HepG2 (cell line): ENCODE measurements at regions not wholly inside any gene's neighbourhood (a gene's known extent, or its start where the extent isn't known, plus 50 kb on each side); places are given as distances from the start of the nearest gene placed in this dataset.
"Not testable (repeated sequence)": the region's sequence is repeated elsewhere in the genome, so short reads cannot be mapped to it uniquely, and the experiment has no call there.

Source experiments
- ATAC-seq: fragments of 200-7000 bp; cut with Tn5 transposase; 3 replicates; pipeline ENCODE4 v1.9.1; 2020; ENCODE audit warnings: mild to moderate bottlenecking, moderate library complexity
- BruUV-seq: library from RNA; stranded (reverse); fragments of 400-500 nt; replicated peaks from 2 replicates; lab custom pipeline; 2021; lab: Mats Ljungman, UMichigan
- CTCF ChIA-PET: fragments of 300-600 bp; formaldehyde crosslinking; extraction: SDS; loops from one replicate; lab custom pipeline; 2021; ENCODE audit warnings: low total read pairs, inconsistent platforms, low intra/inter-chr PET ratio; lab: Yijun Ruan, JAX
- POLR2A ChIA-PET: fragments of 350-600 bp; sonication (Branson Sonifier 250); formaldehyde crosslinking; loops from one replicate; lab custom pipeline; 2020; ENCODE audit warnings: antibody characterized with exemption, inconsistent platforms; lab: Yijun Ruan, JAX
- DNase-seq: peaks from one replicate; pipeline ENCODE4 v3.0.0-alpha.2; 2015; ENCODE audit warnings: low spot score
- FAIRE-seq: peaks from 3 replicates; lab custom pipeline; 2011; peaks lifted over from hg19 to GRCh38; lab: Jason Lieb, UNC
- H2AFZ ChIP-seq: one replicate; pipeline ENCODE4 v1.6.1; 2011; ENCODE audit warnings: low read length, inconsistent platforms
- H3K27ac ChIP-seq: fragments of 300-600 bp; 3 replicates; pipeline ENCODE4 v1.8.0; 2011; ENCODE audit warnings: mixed run types, mild to moderate bottlenecking, mixed read lengths, low read length, inconsistent platforms; ENCODE audit not compliant: insufficient read depth; ENCODE audit errors: extremely low read length
- H3K27me3 ChIP-seq, 2 experiments: fragments of 200-600 bp in 1 of 2; 2 replicates in 1 of 2; 3 replicates in 1 of 2; pipeline versions ENCODE4 v1.6.0 to v1.8.0; 2011; ENCODE audit warnings: low read length in 2 of 2, mild to moderate bottlenecking in 2 of 2, moderate library complexity in 2 of 2, inconsistent platforms in 1 of 2; ENCODE audit not compliant: insufficient read depth in 2 of 2, control insufficient read depth in 1 of 2
- H3K36me3 ChIP-seq, 2 experiments: fragments of 200-600 bp in 1 of 2; replicated peaks in 1 of 2; 2 replicates in 1 of 2; 3 replicates in 1 of 2; pipeline versions ENCODE4 v1.5.1 to v1.8.0; 2011; ENCODE audit warnings: low read length in 2 of 2, inconsistent platforms in 1 of 2; ENCODE audit not compliant: insufficient read depth in 2 of 2, control insufficient read depth in 1 of 2
- H3K4me1 ChIP-seq: 2 replicates; pipeline ENCODE4 v1.5.1; 2012; ENCODE audit warnings: low read length, inconsistent platforms; ENCODE audit not compliant: insufficient read depth
- H3K4me2 ChIP-seq: 2 replicates; pipeline ENCODE4 v1.6.0; 2011; ENCODE audit warnings: low read depth, low read length, inconsistent platforms
- H3K4me3 ChIP-seq, 3 experiments: fragments of 200-600 bp in 1 of 3; sonication (generic), shearing (Covaris generic) in 1 of 3; replicated peaks in 1 of 3; 2 replicates each; pipeline ENCODE4 v1.5.1; 2011 to 2016; ENCODE audit warnings: low read length in 3 of 3, inconsistent platforms in 2 of 3, low read depth in 2 of 3, mild to moderate bottlenecking in 2 of 3, control low read depth in 1 of 3, mixed read lengths in 1 of 3; ENCODE audit not compliant: insufficient read depth in 1 of 3
- H3K79me2 ChIP-seq: one replicate; pipeline ENCODE4 v1.6.1; 2011; ENCODE audit warnings: low read length, inconsistent platforms; ENCODE audit not compliant: insufficient read depth
- H3K9ac ChIP-seq: 2 replicates; pipeline ENCODE4 v1.6.0; 2011; ENCODE audit warnings: mild to moderate bottlenecking, low read depth, low read length, inconsistent platforms; ENCODE audit not compliant: insufficient read depth
- H3K9me3 ChIP-seq: 2 replicates; pipeline ENCODE4 v1.5.1; 2012; ENCODE audit warnings: mild to moderate bottlenecking, low read length
- H4K20me1 ChIP-seq: 2 replicates; pipeline ENCODE4 v1.6.0; 2011; ENCODE audit warnings: inconsistent platforms, mild to moderate bottlenecking, low read length, moderate library complexity; ENCODE audit not compliant: insufficient read depth
- CBX5 ChIP-seq: sonication (generic); formaldehyde crosslinking; IDR thresholded peaks from 2 replicates; pipeline ENCODE4 v1.4.0; 2020; ENCODE audit warnings: missing genetic modification reagents, borderline replicate concordance
- NCOR1 ChIP-seq: fragments of 200-600 bp; sonication (generic); IDR thresholded peaks from 2 replicates; pipeline ENCODE4 v1.7.0; 2017; ENCODE audit warnings: antibody characterized with exemption, low read length, borderline replicate concordance
- NKX3-1 ChIP-seq: sonication (generic); formaldehyde crosslinking; IDR thresholded peaks from 2 replicates; pipeline ENCODE4 v1.5.0; 2020; ENCODE audit warnings: missing genetic modification reagents
- SUZ12 ChIP-seq: fragments of 150-350 bp; IDR thresholded peaks from 2 replicates; pipeline ENCODE4 v1.6.1; 2014; ENCODE audit warnings: low read depth, low read length
- ZNF124 ChIP-seq: sonication (generic); formaldehyde crosslinking; IDR thresholded peaks from 2 replicates; pipeline ENCODE4 v1.4.0; 2020; ENCODE audit warnings: missing genetic modification reagents
- ZNF343 ChIP-seq: sonication (generic); formaldehyde crosslinking; IDR thresholded peaks from 2 replicates; pipeline ENCODE4 v1.4.0; 2020; ENCODE audit warnings: mild to moderate bottlenecking, missing genetic modification reagents
- ZNF770 ChIP-seq: sonication (generic); formaldehyde crosslinking; IDR thresholded peaks from 2 replicates; pipeline ENCODE4 v1.5.0; 2020; ENCODE audit warnings: mild to moderate bottlenecking, missing genetic modification reagents
- WGBS: methylation state at CpG from one replicate; pipeline ENCODE4 v1.1.6; 2017; ENCODE audit warnings: low lambda C conversion rate; 5-methylcytosine and 5-hydroxymethylcytosine counted together
- in situ Hi-C: cut with HindIII; loops from 2 replicates; pipeline ENCODE4 v1.10.0; 2017; ENCODE audit warnings: low pct_unique_long_range_greater_than_20kb; ENCODE audit not compliant: extremely low pct_ligation_motif_present
- intact Hi-C: fragments of 100-400 bp; cut with micrococcal nuclease; formaldehyde crosslinking; loops from one replicate; pipeline ENCODE4 v1.10.0; 2022; ENCODE audit not compliant: unreplicated experiment
- TF ChIP-seq, protein P1 (sequence below): sonication (generic); formaldehyde crosslinking; IDR thresholded peaks from 2 replicates; pipeline ENCODE4 v1.4.0; 2020; ENCODE audit warnings: missing genetic modification reagents, borderline replicate concordance
- TF ChIP-seq, protein P2 (sequence below): sonication (generic); formaldehyde crosslinking; IDR thresholded peaks from 2 replicates; pipeline ENCODE4 v1.4.0; 2020; ENCODE audit warnings: missing genetic modification reagents

DNA sequence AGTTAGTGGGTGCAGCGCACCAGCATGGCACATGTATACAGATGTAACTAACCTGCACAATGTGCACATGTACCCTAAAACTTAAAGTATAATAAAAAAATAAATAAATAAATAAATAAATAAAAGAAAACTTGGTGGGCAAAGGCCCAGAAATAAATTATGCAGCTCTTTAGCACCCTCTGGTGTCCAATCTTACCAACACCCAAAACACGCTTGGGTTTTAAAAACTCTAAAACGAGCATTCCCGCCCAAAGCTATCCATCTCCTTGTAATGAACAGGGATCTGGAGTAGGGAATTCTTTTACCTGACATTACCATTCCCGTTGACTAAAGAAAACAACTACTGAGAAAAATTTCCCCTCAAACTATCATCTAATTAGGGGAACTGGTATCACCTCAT, 2005.9 kb upstream of the CELF4 start (continued):
- TF ChIP-seq NCOR1 (no peak), ZNF770 (CRISPR knock-in tag) (no peak), ZNF124 (CRISPR knock-in tag) (no peak), CBX5 (CRISPR knock-in tag) (no peak), NKX3-1 (CRISPR knock-in tag) (no peak), SUZ12 (no peak), ZNF343 (CRISPR knock-in tag) (no peak)

DNA sequence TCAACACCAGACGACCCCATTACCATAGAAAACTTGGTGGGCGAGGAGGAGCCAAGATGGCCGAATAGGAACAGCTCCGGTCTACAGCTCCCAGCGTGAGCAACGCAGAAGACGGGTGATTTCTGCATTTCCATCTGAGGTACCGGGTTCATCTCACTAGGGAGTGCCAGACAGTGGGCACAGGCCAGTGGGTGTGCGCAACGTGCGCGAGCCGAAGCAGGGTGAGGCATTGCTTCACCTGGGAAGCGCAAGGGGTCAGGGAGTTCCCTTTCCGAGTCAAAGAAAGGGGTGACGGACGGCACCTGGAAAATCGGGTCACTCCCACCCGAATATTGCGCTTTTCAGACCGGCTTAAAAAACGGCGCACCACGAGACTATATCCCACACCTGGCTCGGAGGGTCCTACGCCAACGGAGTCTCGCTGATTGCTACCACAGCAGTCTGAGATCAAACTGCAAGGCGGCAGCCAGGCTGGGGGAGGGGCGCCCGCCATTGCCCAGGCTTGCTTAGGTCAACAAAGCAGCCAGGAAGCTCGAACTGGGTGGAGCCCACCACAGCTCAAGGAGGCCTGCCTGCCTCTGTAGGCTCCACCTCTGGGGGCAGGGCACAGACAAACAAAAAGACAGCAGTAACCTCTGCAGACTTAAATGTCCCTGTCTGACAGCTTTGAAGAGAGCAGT, 2000.1 kb upstream of the CELF4 start:
- POLR2A ChIA-PET, H3K9ac ChIP-seq, DNase-seq, H3K79me2 ChIP-seq, H3K9me3 ChIP-seq, ATAC-seq, H3K4me3 ChIP-seq, in situ Hi-C loops, H3K36me3 ChIP-seq, CTCF ChIA-PET, H3K27ac ChIP-seq, FAIRE-seq, H3K4me2 ChIP-seq, BruUV-seq, H2AFZ ChIP-seq, intact Hi-C loops, H3K27me3 ChIP-seq, H4K20me1 ChIP-seq, H3K4me1 ChIP-seq: not testable (repeated sequence)
- TF ChIP-seq, protein P1, sequence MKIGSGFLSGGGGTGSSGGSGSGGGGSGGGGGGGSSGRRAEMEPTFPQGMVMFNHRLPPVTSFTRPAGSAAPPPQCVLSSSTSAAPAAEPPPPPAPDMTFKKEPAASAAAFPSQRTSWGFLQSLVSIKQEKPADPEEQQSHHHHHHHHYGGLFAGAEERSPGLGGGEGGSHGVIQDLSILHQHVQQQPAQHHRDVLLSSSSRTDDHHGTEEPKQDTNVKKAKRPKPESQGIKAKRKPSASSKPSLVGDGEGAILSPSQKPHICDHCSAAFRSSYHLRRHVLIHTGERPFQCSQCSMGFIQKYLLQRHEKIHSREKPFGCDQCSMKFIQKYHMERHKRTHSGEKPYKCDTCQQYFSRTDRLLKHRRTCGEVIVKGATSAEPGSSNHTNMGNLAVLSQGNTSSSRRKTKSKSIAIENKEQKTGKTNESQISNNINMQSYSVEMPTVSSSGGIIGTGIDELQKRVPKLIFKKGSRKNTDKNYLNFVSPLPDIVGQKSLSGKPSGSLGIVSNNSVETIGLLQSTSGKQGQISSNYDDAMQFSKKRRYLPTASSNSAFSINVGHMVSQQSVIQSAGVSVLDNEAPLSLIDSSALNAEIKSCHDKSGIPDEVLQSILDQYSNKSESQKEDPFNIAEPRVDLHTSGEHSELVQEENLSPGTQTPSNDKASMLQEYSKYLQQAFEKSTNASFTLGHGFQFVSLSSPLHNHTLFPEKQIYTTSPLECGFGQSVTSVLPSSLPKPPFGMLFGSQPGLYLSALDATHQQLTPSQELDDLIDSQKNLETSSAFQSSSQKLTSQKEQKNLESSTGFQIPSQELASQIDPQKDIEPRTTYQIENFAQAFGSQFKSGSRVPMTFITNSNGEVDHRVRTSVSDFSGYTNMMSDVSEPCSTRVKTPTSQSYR (CRISPR knock-in tag): peak; percentile 53; the same call in 1 of the 2 replicates
- TF ChIP-seq, protein P2, sequence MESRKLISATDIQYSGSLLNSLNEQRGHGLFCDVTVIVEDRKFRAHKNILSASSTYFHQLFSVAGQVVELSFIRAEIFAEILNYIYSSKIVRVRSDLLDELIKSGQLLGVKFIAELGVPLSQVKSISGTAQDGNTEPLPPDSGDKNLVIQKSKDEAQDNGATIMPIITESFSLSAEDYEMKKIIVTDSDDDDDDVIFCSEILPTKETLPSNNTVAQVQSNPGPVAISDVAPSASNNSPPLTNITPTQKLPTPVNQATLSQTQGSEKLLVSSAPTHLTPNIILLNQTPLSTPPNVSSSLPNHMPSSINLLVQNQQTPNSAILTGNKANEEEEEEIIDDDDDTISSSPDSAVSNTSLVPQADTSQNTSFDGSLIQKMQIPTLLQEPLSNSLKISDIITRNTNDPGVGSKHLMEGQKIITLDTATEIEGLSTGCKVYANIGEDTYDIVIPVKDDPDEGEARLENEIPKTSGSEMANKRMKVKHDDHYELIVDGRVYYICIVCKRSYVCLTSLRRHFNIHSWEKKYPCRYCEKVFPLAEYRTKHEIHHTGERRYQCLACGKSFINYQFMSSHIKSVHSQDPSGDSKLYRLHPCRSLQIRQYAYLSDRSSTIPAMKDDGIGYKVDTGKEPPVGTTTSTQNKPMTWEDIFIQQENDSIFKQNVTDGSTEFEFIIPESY (CRISPR knock-in tag): peak; percentile 61; the same call in 1 of the 2 replicates
- 92% methylated on average over 22 of the region's 32 CpGs for WGBS
